SKM-1 treated with dmso at 0.1 percent for 144 hours (cell line): ENCODE measurements at regions not wholly inside any gene's neighbourhood (a gene's known extent, or its start where the extent isn't known, plus 50 kb on each side); places are given as distances from the start of the nearest gene placed in this dataset.
"Not testable (repeated sequence)": the region's sequence is repeated elsewhere in the genome, so short reads cannot be mapped to it uniquely, and the experiment has no call there.

ENCODE experiments used
- DNase-seq: peaks from one replicate; lab custom pipeline; 2025; ENCODE audit not compliant: unreplicated experiment; lab: John Stamatoyannopoulos, UW

DNA sequence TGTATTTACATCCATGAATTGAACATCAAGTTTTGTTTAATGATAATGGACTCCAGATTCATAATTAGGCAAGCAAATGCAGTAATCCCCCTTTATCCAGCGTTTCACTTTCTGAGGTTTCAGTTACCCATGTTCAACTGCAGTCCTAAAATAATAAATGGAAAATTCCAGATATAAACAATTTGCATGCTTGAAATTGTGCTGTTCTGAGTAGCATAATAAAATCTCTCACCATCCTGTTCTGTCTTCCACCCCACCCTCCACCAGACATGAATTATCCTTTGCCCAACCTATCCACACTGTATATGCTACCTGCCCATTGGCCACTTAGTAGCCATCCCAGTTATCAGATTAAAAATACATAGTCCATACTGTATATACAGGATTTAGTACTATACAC is 224.5 kb upstream of the CHAC2 start:
- DNase-seq: no peak

GRCh38 chr2:53536583-53537361 is 230.8 kb upstream of the CHAC2 start:
- no peak for DNase-seq

GRCh38 chr2:53535234-53535840 is 232.3 kb upstream of the CHAC2 start:
- DNase-seq: no peak

- DNase-seq: no peak
Measured at GRCh38 chr2:53530126-53530525, 237.5 kb upstream of the CHAC2 start.

DNA sequence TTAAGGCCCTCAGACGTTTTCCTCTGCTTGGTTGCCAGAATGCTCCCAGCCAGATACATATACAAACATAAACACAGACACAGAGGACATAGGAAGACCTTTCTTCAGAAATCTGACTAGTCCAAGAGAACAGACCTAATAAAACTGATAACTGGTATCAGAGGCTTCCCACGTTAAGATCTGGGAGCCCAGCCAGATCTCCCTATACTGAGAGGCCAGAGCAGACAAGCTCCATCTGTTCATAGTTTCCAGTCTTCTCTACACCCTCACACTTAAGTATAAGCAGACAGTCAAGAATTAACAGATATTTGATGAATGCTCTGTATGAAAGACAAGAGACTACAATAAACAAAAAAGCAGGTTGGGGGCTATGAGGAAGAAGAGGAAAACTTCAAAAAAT is 240.5 kb upstream of the CHAC2 start:
- DNase-seq: no peak

DNA sequence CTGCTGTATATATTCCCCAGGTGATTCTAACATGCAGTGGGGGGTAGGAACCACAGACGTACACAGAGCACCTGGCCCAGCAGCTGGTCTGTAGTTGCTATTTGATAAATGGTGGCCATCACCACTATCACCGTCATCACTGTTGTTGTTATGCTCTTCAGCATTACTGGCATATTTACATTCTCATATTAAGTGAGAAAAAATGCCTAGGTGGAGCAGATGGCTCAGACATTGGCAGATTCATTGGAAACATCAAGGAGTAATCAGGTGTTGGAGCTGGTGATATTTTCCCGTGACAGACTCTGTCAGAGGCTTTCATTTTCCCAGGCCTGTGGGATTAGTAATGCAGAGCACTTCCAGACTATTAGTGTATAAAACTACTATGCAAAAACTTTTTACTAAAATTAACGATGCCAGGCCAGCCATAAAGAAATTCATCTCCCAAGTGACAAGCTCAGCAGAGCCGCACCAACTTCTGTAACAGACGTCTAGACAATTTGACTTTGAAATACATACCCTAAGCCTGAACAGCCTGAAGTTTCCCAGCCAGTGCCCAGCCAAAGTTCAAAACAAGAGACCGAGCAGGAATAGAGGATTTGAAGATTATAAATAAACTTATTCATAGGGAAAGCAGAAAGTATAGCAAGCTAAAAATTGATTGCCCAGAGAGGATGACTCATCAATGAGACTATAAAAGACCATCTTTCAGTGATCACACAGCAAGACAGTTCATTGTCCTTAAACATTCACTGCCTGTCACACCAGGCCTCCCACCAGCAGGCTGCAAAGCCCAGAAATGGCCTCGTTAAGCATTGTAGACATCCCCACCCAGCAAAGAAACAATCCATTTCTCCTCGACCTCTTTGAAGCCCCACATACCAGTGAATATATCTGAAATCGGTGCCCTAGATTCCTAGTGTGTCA is 247.4 kb upstream of the CHAC2 start:
- no peak for DNase-seq

DNA sequence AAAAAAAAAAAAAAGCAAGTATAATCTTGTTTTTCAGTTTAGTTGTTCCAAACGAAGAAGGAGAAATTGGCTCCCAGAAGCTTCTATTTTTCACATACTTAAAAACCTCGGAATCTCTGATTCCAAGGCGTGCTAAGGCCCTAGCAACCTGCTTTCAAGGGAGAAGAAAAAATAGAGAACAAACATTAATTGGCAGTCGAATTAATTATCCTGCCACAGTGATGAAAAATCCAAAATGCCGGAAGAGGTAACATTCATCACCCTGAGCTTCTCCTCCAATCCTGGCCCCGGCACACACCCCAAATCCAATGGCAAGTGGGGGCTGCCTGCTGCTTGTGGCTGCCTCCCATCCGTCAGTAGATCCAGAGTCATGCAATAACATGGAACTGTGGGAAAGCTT is 250.2 kb upstream of the CHAC2 start:
- no peak for DNase-seq

- no peak for DNase-seq
Measured at GRCh38 chr2:53516650-53517049, 251.0 kb upstream of the CHAC2 start.

GRCh38 chr2:53515435-53516332 is 251.9 kb upstream of the CHAC2 start:
- DNase-seq: no peak

GRCh38 chr2:53513167-53513666 is 254.4 kb upstream of the CHAC2 start:
- DNase-seq: no peak

GRCh38 chr2:53512071-53512826 is 255.4 kb upstream of the CHAC2 start:
- no peak for DNase-seq

GRCh38 chr2:53511549-53511948 is 256.1 kb upstream of the CHAC2 start:
- no peak for DNase-seq

DNA sequence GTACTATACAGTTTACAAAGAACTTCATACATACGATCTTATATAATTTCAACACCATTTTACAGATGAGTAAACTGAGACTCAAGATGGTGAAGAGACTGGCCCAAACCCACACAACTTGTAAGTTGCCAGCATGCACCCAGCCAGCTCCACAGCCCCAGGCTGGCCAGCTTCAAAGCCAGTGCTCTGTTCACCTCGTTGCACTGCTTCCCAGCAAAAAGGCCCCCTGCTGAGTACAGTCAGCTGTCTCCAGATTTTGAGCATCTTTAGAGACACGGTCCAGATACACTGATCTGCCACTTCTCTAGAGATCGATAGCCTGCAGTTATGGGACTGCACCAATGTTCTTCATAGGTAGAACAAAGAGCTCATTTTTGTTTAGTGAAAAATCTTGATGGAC is 257.2 kb upstream of the CHAC2 start:
- no peak for DNase-seq

- DNase-seq: no peak
Measured at GRCh38 chr2:53509831-53510388, 257.7 kb upstream of the CHAC2 start.

- DNase-seq: no peak
Measured at GRCh38 chr2:53508667-53509066, 258.9 kb upstream of the CHAC2 start.

DNA sequence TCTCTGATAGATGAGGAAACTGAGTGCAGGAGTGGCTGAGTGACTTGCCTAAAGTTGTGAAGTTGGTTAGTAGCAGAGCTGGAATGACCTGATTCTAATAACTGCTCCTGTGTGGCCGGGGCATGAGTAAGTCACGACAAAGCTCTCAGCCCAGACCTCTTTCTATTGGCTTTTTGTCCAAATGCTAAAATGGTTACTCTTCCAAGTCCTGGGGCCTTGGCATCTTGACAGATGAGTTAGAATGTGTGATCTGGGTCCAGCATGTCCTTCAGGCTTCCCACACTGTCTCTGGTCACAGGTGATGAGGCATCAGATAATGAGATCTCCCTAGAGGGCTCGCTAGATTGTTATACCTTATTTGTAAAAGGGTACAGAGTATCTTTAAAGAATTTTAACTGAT is 260.5 kb upstream of the CHAC2 start:
- DNase-seq: not testable (repeated sequence)

DNA sequence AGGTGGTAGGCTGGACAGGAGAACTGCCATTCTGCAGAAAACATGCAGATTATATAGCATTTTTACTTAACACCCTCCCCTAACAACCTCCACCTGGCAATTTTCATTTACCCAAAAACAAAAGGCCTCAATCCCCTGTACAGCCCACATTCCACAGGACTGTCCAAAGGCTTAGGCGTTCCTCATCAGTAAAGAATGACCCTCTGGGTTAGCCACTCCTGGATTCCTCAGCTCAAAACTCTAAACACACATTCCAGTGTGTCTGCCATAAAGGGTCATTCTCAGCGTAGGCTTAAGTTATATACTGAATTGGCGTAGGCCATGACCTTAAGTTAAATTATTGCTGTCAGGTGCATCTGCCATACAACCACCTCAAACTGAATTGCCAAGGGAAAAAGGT is 261.8 kb upstream of the CHAC2 start:
- DNase-seq: no peak

- no peak for DNase-seq
Measured at GRCh38 chr2:53504507-53504906, 263.1 kb upstream of the CHAC2 start.

DNA sequence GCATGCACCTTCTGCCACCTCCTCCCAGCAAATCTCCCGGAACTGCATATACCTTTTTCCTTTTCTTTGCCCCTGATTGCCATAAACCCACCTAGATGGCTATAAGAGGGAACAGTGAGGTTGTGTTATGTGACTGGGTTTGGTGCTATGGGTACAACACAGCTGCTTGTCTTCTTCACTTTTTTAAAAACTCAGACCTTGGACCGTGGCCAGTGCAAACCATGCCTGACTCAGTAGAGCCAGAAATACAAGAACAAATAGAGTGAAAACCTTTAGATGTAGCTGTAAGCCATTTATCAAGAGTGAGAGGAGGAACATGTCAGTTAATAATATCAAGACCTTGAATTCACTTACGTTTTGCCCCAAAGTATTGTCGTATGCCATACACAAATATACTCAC is 267.4 kb upstream of the CHAC2 start:
- DNase-seq: no peak

DNA sequence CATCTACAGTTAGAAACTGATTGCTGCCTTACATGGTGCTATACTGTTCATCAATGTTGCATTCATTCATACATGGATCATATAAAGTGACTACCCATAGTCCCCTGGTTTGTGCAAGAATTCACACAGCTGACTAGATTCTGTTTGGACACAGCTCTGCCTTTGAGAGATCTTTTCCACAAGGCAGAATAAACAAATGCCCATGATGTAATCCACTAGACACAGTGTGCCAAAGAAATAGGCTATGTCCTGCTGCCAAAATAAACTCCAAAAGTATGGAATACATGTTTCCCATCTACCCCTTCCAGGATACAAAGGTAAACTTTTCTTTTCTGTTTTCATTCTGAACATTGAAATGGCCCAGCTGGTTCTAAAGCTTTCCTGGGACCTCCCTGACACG is 269.4 kb upstream of the CHAC2 start:
- no peak for DNase-seq
